Fibroblast of lung (primary cell): ENCODE measurements at regions not wholly inside any gene's neighbourhood (a gene's known extent, or its start where the extent isn't known, plus 50 kb on each side); places are given as distances from the start of the nearest gene placed in this dataset.

Experiments used
- DNase-seq, 2 donors: peaks; one replicate each; pipeline versions ENCODE4 v3.0.0 to v3.0.0-alpha.2; 2010; ENCODE audit warnings: low read depth in 2 of 2
- H2AFZ ChIP-seq: 2 replicates; pipeline ENCODE4 v1.5.1; 2012; ENCODE audit warnings: low read length, control low read depth, inconsistent platforms
- H3K27ac ChIP-seq: 2 replicates; pipeline ENCODE4 v1.5.1; 2011; ENCODE audit warnings: low read length, control low read depth; ENCODE audit not compliant: insufficient read depth
- H3K27me3 ChIP-seq: 2 replicates; pipeline ENCODE4 v1.5.1; 2011; ENCODE audit warnings: mild to moderate bottlenecking, low read length; ENCODE audit not compliant: control insufficient read depth, insufficient read depth
- H3K36me3 ChIP-seq: 2 replicates; pipeline ENCODE4 v1.5.1; 2011; ENCODE audit warnings: low read length; ENCODE audit not compliant: control insufficient read depth, insufficient read depth
- H3K4me1 ChIP-seq: 2 replicates; pipeline ENCODE4 v1.5.1; 2011; ENCODE audit warnings: low read length; ENCODE audit not compliant: control insufficient read depth, insufficient read depth; ENCODE audit errors: extremely low read depth
- H3K4me2 ChIP-seq: 2 replicates; pipeline ENCODE4 v1.5.1; 2011; ENCODE audit warnings: low read length, control low read depth; ENCODE audit not compliant: insufficient read depth; ENCODE audit errors: extremely low read depth
- H3K4me3 ChIP-seq, 4 experiments: fragments of 200-600 bp in 1 of 4; sonication (generic) in 1 of 4; replicated peaks in 1 of 4; 2 replicates each; pipeline ENCODE4 v1.5.1; 2011 to 2016; ENCODE audit warnings: low read length in 4 of 4, low read depth in 3 of 4, mild to moderate bottlenecking in 3 of 4, control low read depth in 2 of 4, inconsistent platforms in 1 of 4, mixed read lengths in 1 of 4; ENCODE audit not compliant: insufficient read depth in 1 of 4; ENCODE audit errors: control extremely low read depth in 1 of 4
- H3K79me2 ChIP-seq: 2 replicates; pipeline ENCODE4 v1.5.1; 2012; ENCODE audit warnings: mild to moderate bottlenecking, low read length, inconsistent platforms; ENCODE audit not compliant: control insufficient read depth, insufficient read depth
- H3K9ac ChIP-seq: 2 replicates; pipeline ENCODE4 v1.5.1; 2011; ENCODE audit warnings: mild to moderate bottlenecking, low read length, control low read depth; ENCODE audit not compliant: insufficient read depth
- H3K9me3 ChIP-seq: 2 replicates; pipeline ENCODE4 v1.5.1; 2012; ENCODE audit warnings: low read depth, low read length; ENCODE audit not compliant: control insufficient read depth, insufficient read depth
- H4K20me1 ChIP-seq: 2 replicates; pipeline ENCODE4 v1.5.1; 2011; ENCODE audit warnings: low read length; ENCODE audit not compliant: control insufficient read depth, insufficient read depth; ENCODE audit errors: extremely low read depth
- EZH2 ChIP-seq: IDR thresholded peaks from 2 replicates; pipeline ENCODE4 v1.5.1; 2012; ENCODE audit warnings: low read length, control low read depth, mild to moderate bottlenecking; ENCODE audit errors: missing control alignments
- TF ChIP-seq, protein P1 (sequence below), 2 donors: IDR thresholded peaks in 1 of 2; conservative IDR thresholded peaks in 1 of 2; 1 replicate in 1 of 2; 2 replicates in 1 of 2; pipeline ENCODE4 v1.5.1; 2011 to 2012; ENCODE audit warnings: low read length in 2 of 2, control low read depth in 1 of 2, inconsistent platforms in 1 of 2, low read depth in 1 of 2, mild to moderate bottlenecking in 1 of 2

DNA sequence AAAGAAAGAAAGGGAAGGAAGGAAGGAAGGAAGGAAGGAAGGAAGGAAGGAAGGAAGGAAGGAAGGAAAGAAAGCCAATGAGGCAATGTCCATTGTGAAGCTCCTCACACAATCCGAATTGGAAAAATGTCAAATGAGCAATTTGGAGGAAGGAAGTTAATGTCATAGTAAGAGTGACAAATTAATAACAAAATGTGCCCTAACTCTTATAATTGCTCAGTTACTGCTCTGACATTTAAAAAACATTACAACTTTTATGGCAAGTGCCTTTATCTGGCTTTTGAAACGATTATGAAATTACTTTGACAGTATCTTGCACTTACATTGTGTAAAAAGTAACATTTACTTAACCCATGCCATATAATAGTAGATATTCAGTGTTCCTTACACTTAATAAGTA lies 96.5 kb upstream of the EFHC2 start:
- no peak overlapping the region for H2AFZ ChIP-seq
- H3K4me2 ChIP-seq = no peak overlapping the region
- DNase-seq = no peak
- H3K9me3 ChIP-seq = no peaks in the 10 kb centered on the region
- no peak for TF ChIP-seq EZH2
- TF ChIP-seq, protein P1, sequence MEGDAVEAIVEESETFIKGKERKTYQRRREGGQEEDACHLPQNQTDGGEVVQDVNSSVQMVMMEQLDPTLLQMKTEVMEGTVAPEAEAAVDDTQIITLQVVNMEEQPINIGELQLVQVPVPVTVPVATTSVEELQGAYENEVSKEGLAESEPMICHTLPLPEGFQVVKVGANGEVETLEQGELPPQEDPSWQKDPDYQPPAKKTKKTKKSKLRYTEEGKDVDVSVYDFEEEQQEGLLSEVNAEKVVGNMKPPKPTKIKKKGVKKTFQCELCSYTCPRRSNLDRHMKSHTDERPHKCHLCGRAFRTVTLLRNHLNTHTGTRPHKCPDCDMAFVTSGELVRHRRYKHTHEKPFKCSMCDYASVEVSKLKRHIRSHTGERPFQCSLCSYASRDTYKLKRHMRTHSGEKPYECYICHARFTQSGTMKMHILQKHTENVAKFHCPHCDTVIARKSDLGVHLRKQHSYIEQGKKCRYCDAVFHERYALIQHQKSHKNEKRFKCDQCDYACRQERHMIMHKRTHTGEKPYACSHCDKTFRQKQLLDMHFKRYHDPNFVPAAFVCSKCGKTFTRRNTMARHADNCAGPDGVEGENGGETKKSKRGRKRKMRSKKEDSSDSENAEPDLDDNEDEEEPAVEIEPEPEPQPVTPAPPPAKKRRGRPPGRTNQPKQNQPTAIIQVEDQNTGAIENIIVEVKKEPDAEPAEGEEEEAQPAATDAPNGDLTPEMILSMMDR (conservative IDR thresholded peaks at IDR 0.05 in 1 of 2, IDR thresholded peaks at IDR 0.05 in 1 of 2; ENCODE audit: low read depth in 1 of 2, low read length in 2 of 2) = no peak
- H3K27ac ChIP-seq = no peak overlapping the region
- no peaks in the 10 kb centered on the region for H3K36me3 ChIP-seq
- H3K27me3 ChIP-seq = no peaks in the 10 kb centered on the region
- no peaks in the 10 kb centered on the region for H4K20me1 ChIP-seq
- no peak overlapping the region for H3K9ac ChIP-seq
- H3K4me1 ChIP-seq = no peaks in the 10 kb centered on the region
- no peak overlapping the region for H3K4me3 ChIP-seq
- H3K79me2 ChIP-seq = no peaks in the 10 kb centered on the region

DNA sequence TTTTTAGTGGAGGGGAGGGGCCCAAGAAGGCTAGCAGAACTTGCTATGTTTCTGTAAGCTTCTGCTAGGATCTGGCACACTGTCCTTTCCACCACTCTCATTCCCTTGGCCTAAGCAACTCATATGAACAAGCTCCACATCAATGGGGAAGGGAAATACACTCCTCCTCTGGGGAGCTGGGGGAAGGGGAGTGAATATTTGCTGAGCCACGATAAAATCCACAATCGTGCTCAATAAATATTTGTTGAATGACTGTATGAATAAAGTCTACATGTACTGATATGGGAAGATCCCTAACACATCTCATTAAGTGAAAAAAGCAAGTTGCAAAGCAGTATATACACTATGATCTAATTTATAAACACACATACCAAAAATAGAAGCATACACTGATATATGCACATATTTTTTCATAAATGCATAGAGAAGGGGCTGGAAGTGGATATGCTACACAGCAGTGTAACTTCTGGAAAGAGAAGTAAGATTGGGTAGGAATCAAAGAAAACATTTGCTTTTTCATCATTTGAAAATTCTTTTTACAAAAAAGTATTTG lies 95.8 kb upstream of the EFHC2 start:
- H3K4me2 ChIP-seq = no peak overlapping the region
- H3K9ac ChIP-seq = no peak overlapping the region
- no peaks in the 10 kb centered on the region for H3K27me3 ChIP-seq
- H3K9me3 ChIP-seq = no peaks in the 10 kb centered on the region
- no peaks in the 10 kb centered on the region for H4K20me1 ChIP-seq
- no peak overlapping the region for H3K27ac ChIP-seq
- no peaks in the 10 kb centered on the region for H3K79me2 ChIP-seq
- H3K36me3 ChIP-seq = no peaks in the 10 kb centered on the region
- no peaks in the 10 kb centered on the region for H3K4me1 ChIP-seq
- H3K4me3 ChIP-seq = no peak overlapping the region
- TF ChIP-seq, protein P1 (conservative IDR thresholded peaks at IDR 0.05 in 1 of 2, IDR thresholded peaks at IDR 0.05 in 1 of 2; ENCODE audit: low read depth in 1 of 2, low read length in 2 of 2) = no peak
- TF ChIP-seq EZH2 = no peak
- peak in 1 of 2 donors; percentile 5 for DNase-seq
- no peak overlapping the region for H2AFZ ChIP-seq

DNA sequence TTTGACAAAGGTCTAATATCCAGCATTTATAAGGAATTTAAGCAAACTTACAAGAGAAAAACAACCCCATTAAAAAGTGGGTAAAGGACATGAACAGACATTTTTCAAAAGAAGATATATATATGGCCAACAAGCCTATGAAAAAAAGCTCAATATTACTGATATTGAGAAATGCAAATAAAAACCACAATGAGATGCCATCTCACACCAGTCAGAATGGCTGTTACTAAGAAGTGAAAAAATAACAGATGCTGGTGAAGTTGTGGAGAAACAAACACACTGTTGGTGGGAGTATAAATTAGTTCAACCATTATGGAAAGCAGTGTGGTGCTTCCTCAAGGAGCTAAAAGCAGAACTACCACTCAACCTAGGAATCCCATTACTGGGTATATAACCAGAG lies 91.6 kb upstream of the EFHC2 start:
- TF ChIP-seq, protein P1 (conservative IDR thresholded peaks at IDR 0.05 in 1 of 2, IDR thresholded peaks at IDR 0.05 in 1 of 2; ENCODE audit: low read depth in 1 of 2, low read length in 2 of 2) = no peak
- TF ChIP-seq EZH2 = no peak
- Histone ChIP-seq H2AFZ (no peak overlapping the region), H3K9ac (no peak overlapping the region), H3K9me3 (no peaks in the 10 kb centered on the region), H4K20me1 (no peaks in the 10 kb centered on the region), H3K4me3 (no peak overlapping the region), H3K79me2 (no peaks in the 10 kb centered on the region), H3K4me2 (no peak overlapping the region), H3K36me3 (no peaks in the 10 kb centered on the region), H3K4me1 (no peaks in the 10 kb centered on the region), H3K27ac (no peak overlapping the region), H3K27me3 (no peaks in the 10 kb centered on the region)
- DNase-seq = no peak
